ENCODE measurements at regions not wholly inside any gene's neighbourhood (a gene's known extent, or its start where the extent isn't known, plus 50 kb on each side); places are given as distances from the start of the nearest gene placed in this dataset.

DNA sequence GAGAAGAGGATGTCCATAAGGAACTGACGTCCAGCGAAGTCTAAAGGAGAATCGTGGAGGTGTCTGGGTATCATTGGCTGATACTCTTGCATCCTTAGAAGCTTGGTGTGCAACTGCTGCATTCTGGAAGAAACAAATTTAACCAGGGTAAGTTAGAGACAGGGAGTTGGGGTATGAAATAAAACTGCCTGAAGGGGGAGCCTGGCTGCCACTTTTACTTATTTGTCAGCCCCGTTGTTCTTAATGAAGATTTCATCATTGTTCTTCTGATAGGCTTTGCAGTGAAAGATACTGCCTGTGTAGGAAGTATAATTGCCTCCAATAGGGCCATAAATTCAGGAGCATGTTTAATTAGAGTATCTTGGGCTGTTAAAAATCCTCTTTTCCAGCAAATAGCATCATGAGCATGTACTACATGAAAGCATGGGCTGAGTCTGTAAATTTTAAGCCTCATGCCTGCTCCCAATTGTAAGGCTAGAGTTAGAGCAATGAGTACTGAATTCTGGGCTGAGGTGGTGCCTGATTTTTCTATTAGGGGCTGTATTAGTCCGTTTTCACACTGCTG is 1264.5 kb upstream of the ACO1 start:
- Histone ChIP-seq H3K36me3 (ENCODE audit: control insufficient read depth in 2 of 2, extremely low read depth in 1 of 2, insufficient read depth in 2 of 2, low read length in 2 of 2) (no peaks in the 10 kb centered on the region), H3K9ac (replicated peaks; ENCODE audit: extremely low read depth, insufficient read depth, low read length) (no peak overlapping the region), H3K9me3 (replicated peaks; ENCODE audit: control insufficient read depth, insufficient read depth, low read length) (no peaks in the 10 kb centered on the region), H3K79me2 (ENCODE audit: control insufficient read depth, insufficient read depth, low read length) (no peaks in the 10 kb centered on the region), H4K20me1 (replicated peaks; ENCODE audit: control insufficient read depth, extremely low read depth, insufficient read depth, low read length) (no peaks in the 10 kb centered on the region), H3K4me2 (ENCODE audit: insufficient read depth, low read length) (no peak overlapping the region), H3K4me1 (ENCODE audit: control insufficient read depth, extremely low read depth, insufficient read depth, low read length) (no peaks in the 10 kb centered on the region), H3K27me3 (ENCODE audit: control insufficient read depth in 2 of 2, insufficient read depth in 2 of 2, low read length in 2 of 2) (no peaks in the 10 kb centered on the region), H3K4me3 (replicated peaks in 1 of 3; ENCODE audit: insufficient read depth in 1 of 3, low read depth in 1 of 3, low read length in 3 of 3) (no peak overlapping the region), H3K9me1 (replicated peaks; ENCODE audit: control insufficient read depth, extremely low read depth, insufficient read depth, low read length) (no peaks in the 10 kb centered on the region), H3K27ac (ENCODE audit: insufficient read depth, low read depth, low read length) (no peak overlapping the region), H2AFZ (ENCODE audit: low read depth, low read length) (no peak overlapping the region)
- dilution Hi-C loops (cut with MboI; ENCODE audit: extremely low pct_ligation_motif_present, low sequenced_read_pairs) = no loop called here
- CTCF ChIA-PET = interaction anchor here (0.8 to 2.1 kb wide), 8 partner anchors 25 to 1131 kb away, joined by 3 to 12 read pairs (median 4); no protein-coding TSS in a partner anchor
- intact Hi-C loops (cut with micrococcal nuclease) = loop anchor here (1.0 to 5.0 kb wide), 4 partner anchors 182 to 1232 kb away; no protein-coding TSS in a partner anchor
- DNase-seq (ENCODE audit: low read depth, low spot score) = peak; percentile 47
- POLR2A ChIA-PET = no interaction called here
- peak; percentile 66 for FAIRE-seq
- TF ChIP-seq EZH2 (IDR thresholded peaks at IDR 0.05; ENCODE audit: borderline replicate concordance, low read depth, low read length, severe bottlenecking) (no peak), CTCF (IDR thresholded peaks at IDR 0.05; ENCODE audit: extremely low read depth in 1 of 2, insufficient read depth in 1 of 2, low read depth in 1 of 2, low read length in 2 of 2) (peak; percentile 47), GATA2 (IDR thresholded peaks at IDR 0.05; ENCODE audit: insufficient read depth, insufficient read length, low read depth, low read length) (no peak)
- no TSS peak for BruUV-seq (replicated peaks)

DNA sequence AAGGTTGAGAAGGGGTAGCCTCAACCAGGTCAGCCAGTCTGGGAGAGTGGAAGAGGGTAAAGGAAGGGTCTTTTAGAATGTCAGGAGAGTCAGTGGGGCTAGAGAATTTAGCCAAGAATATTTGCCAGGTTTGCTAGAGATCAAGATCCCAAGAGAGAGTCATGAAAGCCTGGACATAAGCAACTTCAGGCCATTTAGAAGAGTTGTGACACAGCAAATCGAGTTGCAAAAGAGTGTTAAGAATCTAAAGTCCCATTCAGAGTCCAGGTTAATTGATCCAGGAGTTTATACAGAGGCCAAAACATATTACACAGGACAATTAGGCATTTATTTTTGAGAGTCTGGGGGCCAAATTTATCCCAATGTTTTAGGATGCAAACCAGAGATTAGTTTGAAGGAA is 1260.1 kb upstream of the ACO1 start:
- Histone ChIP-seq H2AFZ (ENCODE audit: low read depth, low read length) (no peak overlapping the region), H3K9ac (replicated peaks; ENCODE audit: extremely low read depth, insufficient read depth, low read length) (no peak overlapping the region), H3K4me2 (ENCODE audit: insufficient read depth, low read length) (no peak overlapping the region), H4K20me1 (replicated peaks; ENCODE audit: control insufficient read depth, extremely low read depth, insufficient read depth, low read length) (no peaks in the 10 kb centered on the region), H3K79me2 (ENCODE audit: control insufficient read depth, insufficient read depth, low read length) (no peaks in the 10 kb centered on the region), H3K4me1 (ENCODE audit: control insufficient read depth, extremely low read depth, insufficient read depth, low read length) (no peaks in the 10 kb centered on the region), H3K4me3 (replicated peaks in 1 of 3; ENCODE audit: insufficient read depth in 1 of 3, low read depth in 1 of 3, low read length in 3 of 3) (no peak overlapping the region), H3K27me3 (ENCODE audit: control insufficient read depth in 2 of 2, insufficient read depth in 2 of 2, low read length in 2 of 2) (no peaks in the 10 kb centered on the region), H3K9me1 (replicated peaks; ENCODE audit: control insufficient read depth, extremely low read depth, insufficient read depth, low read length) (no peaks in the 10 kb centered on the region), H3K36me3 (ENCODE audit: control insufficient read depth in 2 of 2, extremely low read depth in 1 of 2, insufficient read depth in 2 of 2, low read length in 2 of 2) (no peaks in the 10 kb centered on the region), H3K27ac (ENCODE audit: insufficient read depth, low read depth, low read length) (no peak overlapping the region), H3K9me3 (replicated peaks; ENCODE audit: control insufficient read depth, insufficient read depth, low read length) (no peaks in the 10 kb centered on the region)
- no TSS peak for BruUV-seq (replicated peaks)
- FAIRE-seq = no peak
- no peak for DNase-seq (ENCODE audit: low read depth, low spot score)
- ChIA-PET POLR2A (no interaction called here), CTCF (no interaction called here)
- intact Hi-C loops (cut with micrococcal nuclease) = loop anchor here (5.0 kb wide), 2 partner anchors 178 to 1228 kb away; no protein-coding TSS in a partner anchor
- dilution Hi-C loops (cut with MboI; ENCODE audit: extremely low pct_ligation_motif_present, low sequenced_read_pairs) = no loop called here
- TF ChIP-seq EZH2 (IDR thresholded peaks at IDR 0.05; ENCODE audit: borderline replicate concordance, low read depth, low read length, severe bottlenecking) (no peak), MYC (IDR thresholded peaks at IDR 0.05; ENCODE audit: low read depth, low read length) (no peak), MAX (IDR thresholded peaks at IDR 0.05; ENCODE audit: insufficient read depth, insufficient read length) (no peak), POLR2AphosphoS5 (IDR thresholded peaks at IDR 0.05; ENCODE audit: insufficient read depth, low read depth, low read length) (no peak), JUN (IDR thresholded peaks at IDR 0.05; ENCODE audit: borderline replicate concordance, insufficient read depth, insufficient read length, low read depth) (no peak), GATA2 (IDR thresholded peaks at IDR 0.05; ENCODE audit: insufficient read depth, insufficient read length, low read depth, low read length) (no peak), FOS (IDR thresholded peaks at IDR 0.05; ENCODE audit: borderline replicate concordance, insufficient read depth, low read length) (no peak), POLR2A (IDR thresholded peaks at IDR 0.05; ENCODE audit: low read depth, low read length) (no peak), CTCF (IDR thresholded peaks at IDR 0.05; ENCODE audit: extremely low read depth in 1 of 2, insufficient read depth in 1 of 2, low read depth in 1 of 2, low read length in 2 of 2) (no peak)
